ENCODE measurements at regions not wholly inside any gene's neighbourhood (a gene's known extent, or its start where the extent isn't known, plus 50 kb on each side); places are given as distances from the start of the nearest gene placed in this dataset.
"Not testable (repeated sequence)": the region's sequence is repeated elsewhere in the genome, so short reads cannot be mapped to it uniquely, and the experiment has no call there.

- H3K4me1 ChIP-seq; H3K27ac ChIP-seq; FAIRE-seq; DNase-seq; H3K36me3 ChIP-seq; H3K27me3 ChIP-seq; intact Hi-C loops (cut with DNase I); H3K4me3 ChIP-seq; ATAC-seq; H3K9me3 ChIP-seq: not testable (repeated sequence)
- WGBS, 2 donors = 90 to 97% methylated on average over 3 of the region's 3 CpGs
These were observed 94.3 kb downstream of the KCNJ12 start for GRCh38 chr17:21470422-21470821.

- no peak overlapping the region for H3K27ac ChIP-seq
- FAIRE-seq (no peak), DNase-seq (no peak), ATAC-seq (no peak)
- H3K4me3 ChIP-seq = no peak overlapping the region
- H3K4me1 ChIP-seq = no peaks in the 10 kb centered on the region
- H3K27me3 ChIP-seq = peaks cover 0 to 3% (median 0%) of the 10 kb centered on the region in 4 donors
- no peak for TF ChIP-seq CTCF (IDR thresholded peaks at IDR 0.05)
- intact Hi-C loops (cut with DNase I) = no loop called here
- H3K36me3 ChIP-seq = no peaks in the 10 kb centered on the region
- no peaks in the 10 kb centered on the region for H3K9me3 ChIP-seq
- WGBS, 2 donors = 75 to 82% methylated on average over 1 of the region's 1 CpG
These were observed 94.7 kb downstream of the KCNJ12 start for GRCh38 chr17:21470861-21471260.

GRCh38 chr17:21474815-21475214 is 98.7 kb downstream of the KCNJ12 start:
- Histone ChIP-seq H3K4me3 (no peak overlapping the region), H3K27me3 (peaks cover 0 to 3% (median 0%) of the 10 kb centered on the region in 4 donors), H3K4me1 (no peaks in the 10 kb centered on the region), H3K9me3 (no peaks in the 10 kb centered on the region), H3K27ac (no peak overlapping the region), H3K36me3 (no peaks in the 10 kb centered on the region)
- no peak for DNase-seq
- no peak for TF ChIP-seq CTCF (IDR thresholded peaks at IDR 0.05)
- intact Hi-C loops (cut with DNase I) = no loop called here
- ATAC-seq = no peak
- no peak for FAIRE-seq
- WGBS, 2 donors = 71 to 73% methylated on average over 5 of the region's 5 CpGs

GRCh38 chr17:21475571-21475970 is 99.4 kb downstream of the KCNJ12 start:
- no peak for FAIRE-seq
- no peak for TF ChIP-seq CTCF (IDR thresholded peaks at IDR 0.05)
- H3K27me3 ChIP-seq = peaks cover 0 to 3% (median 0%) of the 10 kb centered on the region in 4 donors

GRCh38 chr17:21476867-21477266 is 100.7 kb downstream of the KCNJ12 start:
- H3K27me3 ChIP-seq = peaks cover 0 to 3% (median 0%) of the 10 kb centered on the region in 4 donors
- no peak for DNase-seq
- H3K4me3 ChIP-seq = no peak overlapping the region
- intact Hi-C loops (cut with DNase I) = no loop called here
- H3K9me3 ChIP-seq = no peaks in the 10 kb centered on the region
- no peaks in the 10 kb centered on the region for H3K4me1 ChIP-seq
- no peak for TF ChIP-seq CTCF (IDR thresholded peaks at IDR 0.05)
- 64 to 71% methylated on average over 11 of the region's 11 CpGs for WGBS, 2 donors
- H3K36me3 ChIP-seq = no peaks in the 10 kb centered on the region
- H3K27ac ChIP-seq = no peak overlapping the region
- no peak for FAIRE-seq
- no peak for ATAC-seq

More at GRCh38 chr17:21475571-21475970, 99.4 kb downstream of the KCNJ12 start:
- ATAC-seq (no peak), DNase-seq (no peak)
- 62 to 65% methylated on average over 8 of the region's 8 CpGs for WGBS, 2 donors
- Histone ChIP-seq H3K4me3 (no peak overlapping the region), H3K36me3 (no peaks in the 10 kb centered on the region), H3K27ac (no peak overlapping the region), H3K4me1 (no peaks in the 10 kb centered on the region), H3K9me3 (no peaks in the 10 kb centered on the region)
- intact Hi-C loops (cut with DNase I) = no loop called here
